HAP-1 (cell line): ENCODE measurements at regions not wholly inside any gene's neighbourhood (a gene's known extent, or its start where the extent isn't known, plus 50 kb on each side); places are given as distances from the start of the nearest gene placed in this dataset.

Source experiments
- DNase-seq, 2 experiments: peaks; one replicate each; pipeline ENCODE4 v3.0.0-alpha.2; 2016 to 2020; ENCODE audit warnings: low spot score in 2 of 2
- H3K27me3 ChIP-seq: fragments of 250-450 bp; sonication (Bioruptor Pico); 2 replicates; pipeline ENCODE4 v1.5.1; 2020; ENCODE audit warnings: low read depth, mild to moderate bottlenecking, moderate library complexity
- H3K36me3 ChIP-seq: fragments of 250-450 bp; sonication (Bioruptor Pico); replicated peaks from 2 replicates; pipeline ENCODE4 v1.5.1; 2020; ENCODE audit warnings: mild to moderate bottlenecking
- H3K4me1 ChIP-seq: fragments of 250-450 bp; sonication (Bioruptor Pico); 2 replicates; pipeline ENCODE4 v1.5.1; 2020; ENCODE audit warnings: mild to moderate bottlenecking
- H3K4me3 ChIP-seq: fragments of 250-450 bp; sonication (Bioruptor Pico); 2 replicates; pipeline ENCODE4 v1.5.1; 2020; ENCODE audit warnings: mild to moderate bottlenecking, moderate library complexity
- H3K9me3 ChIP-seq: fragments of 250-450 bp; sonication (Bioruptor Pico); 2 replicates; pipeline ENCODE4 v1.5.1; 2020; ENCODE audit warnings: mild to moderate bottlenecking, moderate library complexity
- in situ Hi-C: fragments of 300-500 bp; cut with MboI; formaldehyde crosslinking; loops from 3 replicates; pipeline ENCODE4 v1.14.3; 2020; ENCODE audit warnings: low sequenced_read_pairs, inconsistent platforms, mixed read lengths

DNA sequence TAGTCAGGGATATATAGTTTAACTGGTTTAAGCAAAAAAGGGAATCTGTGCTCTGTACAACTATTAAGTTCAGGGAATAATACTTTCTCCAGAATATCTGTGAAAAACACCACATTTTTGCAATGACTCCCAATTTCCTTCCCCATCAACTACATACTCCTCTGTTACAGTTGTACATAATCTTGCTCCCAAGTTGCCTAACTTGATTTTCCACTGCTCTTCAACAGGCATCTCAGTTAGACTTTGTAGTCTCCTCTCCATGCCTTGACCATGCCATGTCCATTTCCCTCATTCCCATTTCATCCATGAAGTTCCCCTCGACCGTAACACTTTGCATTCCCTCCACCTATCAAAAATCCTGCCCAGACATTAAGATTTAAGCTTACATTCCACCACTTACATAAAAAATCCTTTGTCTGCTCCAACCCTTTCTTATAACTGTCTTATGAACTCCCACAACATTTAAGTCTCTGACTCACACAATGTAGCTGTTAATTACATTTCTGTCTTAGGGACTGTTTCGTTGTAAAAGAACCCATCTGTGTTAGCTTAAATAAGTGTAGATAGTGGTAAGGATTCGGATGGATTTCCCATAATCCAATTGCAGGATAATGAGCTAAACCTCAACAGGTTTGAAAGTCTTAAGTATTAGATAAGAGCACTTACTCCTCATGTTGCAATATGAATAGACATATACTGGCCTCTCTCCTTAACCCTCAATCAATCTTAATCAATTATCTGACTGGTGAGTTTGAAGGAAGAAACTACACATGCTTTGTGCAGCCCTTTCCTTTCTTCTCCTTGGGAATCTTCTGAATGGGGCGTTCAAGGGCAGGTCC lies 156.5 kb downstream of the PAWR start:
- no peak overlapping the region for H3K4me3 ChIP-seq
- in situ Hi-C loops = loop anchor here (25.0 kb wide), 1 partner anchor 122 kb away; no protein-coding TSS in a partner anchor
- peaks cover 11% of the 10 kb centered on the region for H3K4me1 ChIP-seq
- no peak for DNase-seq
- H3K9me3 ChIP-seq = no peaks in the 10 kb centered on the region
- no peaks in the 10 kb centered on the region for H3K36me3 ChIP-seq
- no peaks in the 10 kb centered on the region for H3K27me3 ChIP-seq

DNA sequence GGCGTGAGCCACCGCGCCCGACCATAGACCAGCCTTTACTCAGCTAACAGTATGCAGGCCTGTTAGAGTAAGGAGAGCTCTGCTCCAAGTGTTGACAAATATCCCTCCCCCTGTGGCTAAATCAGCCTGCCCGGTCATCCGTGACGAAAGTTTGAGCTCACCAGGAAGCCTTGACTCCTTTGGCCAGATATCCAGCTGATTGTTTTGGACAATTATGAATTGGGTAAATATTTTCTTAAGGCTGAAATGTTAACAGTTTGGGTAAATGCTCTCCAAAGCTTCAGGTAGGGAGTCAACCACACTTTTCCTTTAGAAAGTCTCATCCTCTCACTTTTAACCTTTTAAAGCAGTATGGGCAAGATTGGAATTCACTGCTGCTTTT lies 157.9 kb downstream of the PAWR start:
- Histone ChIP-seq H3K4me3 (no peak overlapping the region), H3K4me1 (peaks cover 3% of the 10 kb centered on the region)
- no peak for DNase-seq

GRCh38 chr12:79531518-79531917 lies 159.2 kb downstream of the PAWR start:
- no peaks in the 10 kb centered on the region for H3K36me3 ChIP-seq
- no peak for DNase-seq
- H3K4me1 ChIP-seq = 0 out of 2 replicates have a peak, but pooled peaks cover 2% of the 10 kb centered on the region
- no peak overlapping the region for H3K4me3 ChIP-seq
- in situ Hi-C loops = loop anchor here (25.0 kb wide), 1 partner anchor 119 kb away; no protein-coding TSS in a partner anchor
- H3K9me3 ChIP-seq = no peaks in the 10 kb centered on the region
- no peaks in the 10 kb centered on the region for H3K27me3 ChIP-seq

More for the DNA sequence above, 157.9 kb downstream of the PAWR start:
- no peaks in the 10 kb centered on the region for H3K36me3 ChIP-seq
- in situ Hi-C loops = loop anchor here (25.0 kb wide), 1 partner anchor 121 kb away; no protein-coding TSS in a partner anchor
- H3K9me3 ChIP-seq = no peaks in the 10 kb centered on the region
- no peaks in the 10 kb centered on the region for H3K27me3 ChIP-seq

DNA sequence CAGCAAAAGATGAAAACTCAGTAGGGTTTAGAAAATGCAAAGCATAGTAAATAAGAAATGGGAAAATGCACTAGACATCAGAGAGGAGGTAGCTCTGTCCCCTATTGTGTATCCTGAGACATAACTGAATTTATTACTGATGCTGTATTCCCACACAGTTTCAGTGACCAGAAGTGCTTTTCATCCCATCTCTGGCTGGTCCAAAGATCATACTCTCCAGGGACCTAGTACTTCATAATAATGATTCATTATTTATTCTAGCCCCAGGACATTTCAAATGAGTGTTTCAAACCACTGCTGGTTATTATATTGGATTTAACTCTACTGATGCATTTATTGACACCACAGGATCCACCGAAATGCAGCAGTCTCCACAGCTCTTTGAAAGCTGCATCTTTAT lies 163.3 kb downstream of the PAWR start:
- Histone ChIP-seq H3K4me1 (0 out of 2 replicates have a peak, but pooled peaks cover 4% of the 10 kb centered on the region), H3K9me3 (no peaks in the 10 kb centered on the region), H3K36me3 (no peaks in the 10 kb centered on the region), H3K4me3 (no peak overlapping the region), H3K27me3 (0 out of 2 replicates have a peak, but pooled peaks cover 3% of the 10 kb centered on the region)
- DNase-seq = no peak
- in situ Hi-C loops = loop anchor here (25.0 kb wide), 1 partner anchor 115 kb away; no protein-coding TSS in a partner anchor

DNA sequence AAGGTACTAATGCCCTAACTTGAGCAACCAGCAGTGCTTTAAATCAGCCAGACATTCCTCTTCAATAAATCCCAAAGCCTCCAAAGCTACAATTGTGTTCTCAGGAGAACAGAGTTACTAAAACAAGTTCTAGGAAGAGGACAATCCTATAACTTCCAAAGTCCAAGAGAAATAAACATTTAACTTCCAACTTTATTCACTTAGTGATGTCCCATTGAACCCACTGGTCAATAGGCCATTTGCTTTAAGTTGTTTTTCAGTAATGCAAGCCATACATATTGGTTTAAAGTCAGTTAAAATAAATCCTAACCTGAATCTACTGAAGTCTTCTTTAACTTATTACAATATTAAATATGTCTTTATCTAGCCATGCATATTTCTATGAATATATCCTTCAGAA lies 165.4 kb downstream of the PAWR start:
- 0 out of 2 replicates have a peak, but pooled peaks cover 3% of the 10 kb centered on the region for H3K27me3 ChIP-seq
- no peaks in the 10 kb centered on the region for H3K36me3 ChIP-seq
- no peak for DNase-seq
- in situ Hi-C loops = loop anchor here (25.0 kb wide), 1 partner anchor 113 kb away; no protein-coding TSS in a partner anchor
- no peaks in the 10 kb centered on the region for H3K9me3 ChIP-seq
- H3K4me1 ChIP-seq = peaks cover 12% of the 10 kb centered on the region
- no peak overlapping the region for H3K4me3 ChIP-seq

DNA sequence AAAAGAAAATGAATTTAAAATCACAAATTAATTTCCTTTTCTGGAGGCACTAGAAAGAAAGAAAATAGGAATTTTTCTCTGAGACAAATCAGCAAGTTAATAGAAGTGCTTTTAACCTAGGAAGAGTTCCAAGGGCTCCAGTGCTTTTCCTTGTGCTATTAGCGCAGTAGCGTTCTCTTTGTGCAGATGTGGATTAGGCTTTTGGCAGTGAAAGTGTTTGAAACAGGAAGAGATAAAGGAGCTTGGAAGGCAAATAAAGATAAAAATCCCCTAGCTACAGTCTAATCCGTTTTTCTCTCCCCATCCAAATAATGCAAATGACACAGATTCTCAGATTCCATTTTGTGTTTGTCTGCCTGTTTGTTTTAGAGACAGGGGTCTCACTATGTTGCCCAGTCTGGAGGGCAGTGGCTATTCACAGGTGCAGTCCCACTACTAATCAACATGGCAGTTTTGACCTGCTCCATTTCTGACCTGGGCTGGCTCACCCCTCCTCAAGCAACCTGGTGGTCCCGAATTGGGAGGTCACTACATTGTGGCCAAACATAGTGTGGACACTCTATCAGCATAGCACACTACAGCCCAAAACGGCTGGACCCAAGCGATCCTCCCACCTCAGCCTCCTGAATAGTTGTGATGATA lies 166.1 kb downstream of the PAWR start:
- H3K36me3 ChIP-seq = no peaks in the 10 kb centered on the region
- H3K9me3 ChIP-seq = no peaks in the 10 kb centered on the region
- H3K27me3 ChIP-seq = 0 out of 2 replicates have a peak, but pooled peaks cover 3% of the 10 kb centered on the region
- in situ Hi-C loops = loop anchor here (25.0 kb wide), 1 partner anchor 112 kb away; no protein-coding TSS in a partner anchor
- H3K4me3 ChIP-seq = no peak overlapping the region
- peaks cover 12% of the 10 kb centered on the region for H3K4me1 ChIP-seq
- no peak for DNase-seq

- Histone ChIP-seq H3K27me3 (0 out of 2 replicates have a peak, but pooled peaks cover 3% of the 10 kb centered on the region), H3K36me3 (no peaks in the 10 kb centered on the region), H3K4me1 (peaks cover 12% of the 10 kb centered on the region), H3K4me3 (no peak overlapping the region), H3K9me3 (no peaks in the 10 kb centered on the region)
- no peak for DNase-seq
- in situ Hi-C loops = no loop called here
Measured at GRCh38 chr12:79522989-79523386, 167.8 kb downstream of the PAWR start.

- Histone ChIP-seq H3K9me3 (no peaks in the 10 kb centered on the region), H3K36me3 (no peaks in the 10 kb centered on the region), H3K27me3 (0 out of 2 replicates have a peak, but pooled peaks cover 3% of the 10 kb centered on the region), H3K4me1 (peaks cover 12% of the 10 kb centered on the region), H3K4me3 (no peak overlapping the region)
- in situ Hi-C loops = no loop called here
- DNase-seq = peak; percentile 62 to 93
Measured at GRCh38 chr12:79522257-79522988, 168.3 kb downstream of the PAWR start.

DNA sequence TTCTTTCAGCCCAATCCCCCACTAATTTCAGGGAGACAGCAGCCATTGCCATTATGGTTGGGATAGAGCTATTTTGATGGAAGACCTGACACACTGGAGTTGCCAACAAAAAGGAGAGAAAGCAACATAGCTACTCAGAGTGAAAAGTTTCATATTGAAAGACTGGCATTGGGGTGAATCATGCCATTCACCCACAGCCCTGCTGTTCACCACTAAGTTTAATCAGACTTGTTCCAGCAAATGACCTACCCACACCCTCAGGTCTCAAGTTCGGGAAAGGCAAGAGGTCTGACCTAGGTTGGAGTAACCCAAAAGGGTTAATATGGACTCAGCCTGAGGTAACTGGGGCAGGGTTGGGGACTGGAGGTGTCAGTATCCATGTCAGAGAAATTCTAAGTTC lies 169.2 kb downstream of the PAWR start:
- Histone ChIP-seq H3K9me3 (no peaks in the 10 kb centered on the region), H3K27me3 (0 out of 2 replicates have a peak, but pooled peaks cover 3% of the 10 kb centered on the region), H3K4me3 (no peak overlapping the region), H3K4me1 (peaks cover 12% of the 10 kb centered on the region), H3K36me3 (no peaks in the 10 kb centered on the region)
- no peak for DNase-seq
- in situ Hi-C loops = no loop called here

DNA sequence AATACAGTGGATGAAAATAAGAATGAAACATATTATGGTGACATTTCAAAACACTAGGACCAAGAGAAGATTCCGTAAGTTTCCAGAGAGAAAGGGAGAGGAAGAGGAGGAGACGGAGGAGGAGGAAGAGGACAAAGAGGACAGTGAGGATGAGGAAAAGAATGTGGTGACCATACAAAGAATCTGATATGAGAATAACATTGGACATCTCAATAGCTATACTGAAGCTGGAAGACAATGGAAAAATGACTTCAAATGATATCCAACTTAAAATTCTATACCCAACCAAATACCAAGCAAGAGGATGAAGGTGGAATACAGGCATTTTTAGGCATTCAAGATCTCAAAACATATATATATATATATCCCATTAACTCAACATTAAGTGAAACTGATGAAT lies 173.4 kb downstream of the PAWR start:
- no peaks in the 10 kb centered on the region for H3K9me3 ChIP-seq
- DNase-seq = no peak
- no peak overlapping the region for H3K4me3 ChIP-seq
- H3K27me3 ChIP-seq = no peaks in the 10 kb centered on the region
- no peaks in the 10 kb centered on the region for H3K36me3 ChIP-seq
- in situ Hi-C loops = no loop called here
- H3K4me1 ChIP-seq = peaks cover 8% of the 10 kb centered on the region

DNA sequence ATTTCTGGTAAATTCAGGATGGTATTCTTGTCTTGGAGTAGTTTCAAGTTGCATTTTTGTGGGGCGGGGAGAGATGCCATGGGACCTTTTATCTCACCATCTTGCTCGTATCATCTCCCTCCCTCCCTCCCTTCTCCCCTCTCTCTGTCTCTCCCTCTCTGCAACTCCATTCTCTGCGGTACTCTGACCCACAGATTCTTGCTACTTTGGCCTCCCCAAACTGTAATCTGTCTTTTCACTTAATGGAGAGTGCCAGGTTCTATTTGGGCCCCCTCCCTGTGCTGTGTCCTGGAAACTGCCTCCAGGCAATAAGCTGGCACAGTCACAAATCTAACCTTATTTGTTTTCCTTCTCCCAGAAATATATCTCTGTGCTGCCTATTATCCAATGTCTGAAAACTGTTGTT lies 175.2 kb downstream of the PAWR start:
- Histone ChIP-seq H3K27me3 (no peaks in the 10 kb centered on the region), H3K36me3 (no peaks in the 10 kb centered on the region), H3K4me1 (no peaks in the 10 kb centered on the region), H3K4me3 (no peak overlapping the region), H3K9me3 (no peaks in the 10 kb centered on the region)
- no peak for DNase-seq
- in situ Hi-C loops = no loop called here

GRCh38 chr12:79514730-79515529 lies 175.8 kb downstream of the PAWR start:
- Histone ChIP-seq H3K36me3 (no peaks in the 10 kb centered on the region), H3K4me1 (no peaks in the 10 kb centered on the region), H3K9me3 (no peaks in the 10 kb centered on the region), H3K4me3 (no peak overlapping the region), H3K27me3 (no peaks in the 10 kb centered on the region)
- DNase-seq = no peak
- in situ Hi-C loops = no loop called here

- Histone ChIP-seq H3K9me3 (no peaks in the 10 kb centered on the region), H3K36me3 (no peaks in the 10 kb centered on the region), H3K4me3 (no peak overlapping the region), H3K27me3 (no peaks in the 10 kb centered on the region), H3K4me1 (peaks cover 12% of the 10 kb centered on the region; the same call in 1 of the 2 replicates)
- peak in 1 of 2 experiments; percentile 52 for DNase-seq
- in situ Hi-C loops = no loop called here
Measured at GRCh38 chr12:79512068-79512467, 178.7 kb downstream of the PAWR start.
